CD4-positive, alpha-beta memory T cell (primary cell): ENCODE measurements at regions not wholly inside any gene's neighbourhood (a gene's known extent, or its start where the extent isn't known, plus 50 kb on each side); places are given as distances from the start of the nearest gene placed in this dataset.
"Not testable (repeated sequence)": the region's sequence is repeated elsewhere in the genome, so short reads cannot be mapped to it uniquely, and the experiment has no call there.

ENCODE experiments used
- CTCF ChIA-PET: fragments of 350-600 bp; sonication (Branson Sonifier 250); formaldehyde crosslinking; loops from one replicate; lab custom pipeline; 2021; ENCODE audit warnings: inconsistent platforms; ENCODE audit not compliant: partially characterized antibody; lab: Charles Lee
- POLR2A ChIA-PET: fragments of 350-600 bp; sonication (Branson Sonifier 250); formaldehyde crosslinking; loops from one replicate; lab custom pipeline; 2021; ENCODE audit not compliant: partially characterized antibody; lab: Charles Lee
- DNase-seq, 5 donors: peaks; one replicate each; pipeline versions ENCODE4 v3.0.0 to v3.0.0-alpha.2; 2020 to 2022; ENCODE audit warnings: mixed read lengths in 1 of 5
- H3K27ac ChIP-seq: one replicate; pipeline ENCODE4 v1.7.0; 2013; ENCODE audit warnings: low read depth, low read length
- H3K27me3 ChIP-seq: 2 replicates; pipeline ENCODE4 v1.7.0; 2013; ENCODE audit warnings: mild to moderate bottlenecking, low read length, moderate library complexity; ENCODE audit not compliant: insufficient read depth
- H3K36me3 ChIP-seq: 2 replicates; pipeline ENCODE4 v1.7.0; 2013; ENCODE audit warnings: mild to moderate bottlenecking, low read length, moderate library complexity; ENCODE audit not compliant: insufficient read depth
- H3K4me1 ChIP-seq: 2 replicates; pipeline ENCODE4 v1.7.0; 2013; ENCODE audit warnings: mild to moderate bottlenecking, low read length, moderate library complexity; ENCODE audit not compliant: insufficient read depth
- H3K4me3 ChIP-seq, 2 donors: one replicate each; pipeline ENCODE4 v1.7.0; 2013; ENCODE audit warnings: low read length in 2 of 2, mild to moderate bottlenecking in 1 of 2
- H3K9me3 ChIP-seq, 2 donors: one replicate each; pipeline ENCODE4 v1.7.0; 2013; ENCODE audit warnings: low read length in 2 of 2, control low read depth in 1 of 2; ENCODE audit not compliant: control insufficient read depth in 1 of 2
- H3K27ac Mint-ChIP-seq, 7 donors: one replicate each; pipeline ENCODE4 v1.8.0; 2020 to 2021; ENCODE audit warnings: mixed read lengths in 7 of 7, mild to moderate bottlenecking in 6 of 7, inconsistent platforms in 3 of 7, moderate library complexity in 3 of 7
- H3K27me3 Mint-ChIP-seq, 2 donors: one replicate each; pipeline ENCODE4 v1.8.0; 2020 to 2021; ENCODE audit warnings: mixed read lengths in 2 of 2
- H3K36me3 Mint-ChIP-seq, 2 donors: one replicate each; pipeline ENCODE4 v1.8.0; 2020 to 2021; ENCODE audit warnings: mixed read lengths in 2 of 2, inconsistent platforms in 1 of 2, mild to moderate bottlenecking in 1 of 2
- H3K4me1 Mint-ChIP-seq, 4 donors: one replicate each; pipeline ENCODE4 v1.8.0; 2020 to 2021; ENCODE audit warnings: mixed read lengths in 4 of 4, mild to moderate bottlenecking in 1 of 4
- H3K4me3 Mint-ChIP-seq, 8 donors: one replicate each; pipeline ENCODE4 v1.8.0; 2020 to 2021; ENCODE audit warnings: mixed read lengths in 8 of 8, mild to moderate bottlenecking in 7 of 8, moderate library complexity in 6 of 8, inconsistent platforms in 3 of 8
- H3K9me3 Mint-ChIP-seq, 8 donors: one replicate each; pipeline ENCODE4 v1.8.0; 2020 to 2021; ENCODE audit warnings: mixed read lengths in 8 of 8, mild to moderate bottlenecking in 5 of 8, inconsistent platforms in 3 of 8, moderate library complexity in 1 of 8
- intact Hi-C: fragments of 100-400 bp; cut with micrococcal nuclease; formaldehyde crosslinking; loops from one replicate; pipeline ENCODE4 v1.15.1; 2023

DNA sequence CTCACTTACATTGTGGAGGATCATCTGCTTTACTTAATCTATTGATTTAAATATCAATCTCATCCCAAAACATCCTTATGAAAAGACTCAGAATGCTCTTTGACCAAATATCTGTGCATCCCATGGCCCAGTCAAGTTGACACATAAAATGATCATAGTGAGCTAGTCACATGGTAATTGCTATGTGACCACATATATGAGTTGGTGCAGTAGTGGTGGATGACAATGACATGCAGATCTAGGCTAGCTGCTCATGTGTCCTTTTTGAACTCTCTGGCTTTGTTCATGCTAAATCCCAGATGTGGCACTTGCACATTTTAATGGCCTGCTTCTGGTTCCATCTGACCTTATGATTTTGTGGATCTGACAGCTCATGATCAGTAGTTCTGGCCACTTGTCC is 156.2 kb downstream of the NFKBIZ start:
- no peak for DNase-seq
- Mint-ChIP-seq H3K9me3 (peaks cover 0 to 6% (median 1%) of the 10 kb centered on the region in 8 donors), H3K36me3 (peaks cover 0 to 3% of the 10 kb centered on the region in 2 donors), H3K27ac (no peak overlapping the region), H3K4me1 (peaks cover 0 to 2% (median 0%) of the 10 kb centered on the region in 4 donors), H3K4me3 (no peak overlapping the region), H3K27me3 (peaks cover 1% of the 10 kb centered on the region in 2 donors)
- Histone ChIP-seq H3K36me3 (no peaks in the 10 kb centered on the region), H3K4me3 (no peak overlapping the region), H3K27me3 (no peaks in the 10 kb centered on the region), H3K4me1 (no peaks in the 10 kb centered on the region), H3K9me3 (no peaks in the 10 kb centered on the region), H3K27ac (no peak overlapping the region)
- intact Hi-C loops, result no loop called here
- CTCF ChIA-PET, result no interaction called here
- POLR2A ChIA-PET, result no interaction called here

DNA sequence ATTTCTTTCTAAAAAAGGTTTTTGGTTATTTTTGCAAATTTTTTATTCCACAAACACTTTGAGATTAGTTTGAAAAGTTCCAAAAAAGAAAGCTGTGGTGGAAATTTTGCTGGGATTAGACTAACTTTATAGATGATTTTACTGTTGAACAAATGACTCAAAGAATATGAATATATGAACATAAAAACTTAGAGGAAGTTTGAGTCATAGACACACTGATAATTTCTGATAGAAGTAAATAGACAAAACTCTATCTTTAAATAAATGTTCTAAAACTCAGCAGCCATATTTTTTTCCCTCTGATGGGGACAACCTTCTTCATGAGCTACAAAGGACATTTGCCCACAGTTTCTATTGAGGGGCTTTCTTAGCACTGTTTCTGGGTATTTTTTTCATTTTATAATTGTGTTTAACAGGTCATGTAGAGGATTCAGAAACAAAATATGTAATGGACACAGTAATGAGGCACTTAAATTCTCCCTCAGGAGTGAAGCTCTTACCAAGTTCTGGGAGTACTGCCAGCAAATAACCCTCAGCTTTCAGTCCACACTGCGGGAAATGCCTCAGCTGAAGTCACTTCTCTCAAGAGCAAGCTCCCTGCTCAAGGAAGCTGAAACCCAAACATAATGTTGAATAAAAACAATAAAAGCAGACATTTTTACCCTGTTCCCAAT is 157.6 kb downstream of the NFKBIZ start:
- peaks cover 1% of the 10 kb centered on the region in 2 donors for H3K27me3 Mint-ChIP-seq
- H3K9me3 ChIP-seq, result no peaks in the 10 kb centered on the region
- no peak overlapping the region for H3K4me3 ChIP-seq
- no peak overlapping the region for H3K27ac Mint-ChIP-seq
- H3K9me3 Mint-ChIP-seq, result peaks cover 0 to 6% (median 0%) of the 10 kb centered on the region in 8 donors
- H3K4me3 Mint-ChIP-seq, result no peak overlapping the region
- ChIA-PET CTCF (no interaction called here), POLR2A (no interaction called here)
- no peaks in the 10 kb centered on the region for H3K4me1 ChIP-seq
- H3K36me3 Mint-ChIP-seq, result peaks cover 3% of the 10 kb centered on the region in 2 donors
- H3K27ac ChIP-seq, result no peak overlapping the region
- intact Hi-C loops, result no loop called here
- H3K4me1 Mint-ChIP-seq, result no peaks in the 10 kb centered on the region
- no peaks in the 10 kb centered on the region for H3K36me3 ChIP-seq
- H3K27me3 ChIP-seq, result no peaks in the 10 kb centered on the region
- no peak for DNase-seq

DNA sequence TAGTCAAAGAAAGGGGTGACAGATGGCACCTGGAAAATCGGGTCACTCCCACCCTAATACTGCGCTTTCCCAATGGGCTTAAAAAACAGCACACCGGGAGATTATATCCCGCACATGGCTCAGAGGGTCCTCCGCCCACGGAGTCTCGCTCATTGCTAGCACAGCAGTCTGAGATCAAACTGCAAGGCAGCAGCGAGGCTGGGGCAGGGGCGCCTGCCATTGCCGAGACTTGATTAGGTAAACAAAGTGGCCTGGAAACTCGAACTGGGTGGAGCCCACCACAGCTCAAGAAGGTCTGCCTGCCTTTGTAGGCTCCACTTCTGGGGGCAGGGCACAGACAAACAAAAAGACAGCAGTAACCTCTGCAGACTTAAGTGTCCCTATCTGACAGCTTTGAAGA is 159.1 kb downstream of the NFKBIZ start:
- H3K36me3 ChIP-seq, H3K27ac Mint-ChIP-seq, intact Hi-C loops, H3K27ac ChIP-seq, H3K4me3 Mint-ChIP-seq, H3K9me3 Mint-ChIP-seq, DNase-seq, H3K4me1 Mint-ChIP-seq, H3K4me1 ChIP-seq, CTCF ChIA-PET, H3K27me3 ChIP-seq, H3K36me3 Mint-ChIP-seq, H3K9me3 ChIP-seq, H3K27me3 Mint-ChIP-seq, H3K4me3 ChIP-seq, POLR2A ChIA-PET: not testable (repeated sequence)

DNA sequence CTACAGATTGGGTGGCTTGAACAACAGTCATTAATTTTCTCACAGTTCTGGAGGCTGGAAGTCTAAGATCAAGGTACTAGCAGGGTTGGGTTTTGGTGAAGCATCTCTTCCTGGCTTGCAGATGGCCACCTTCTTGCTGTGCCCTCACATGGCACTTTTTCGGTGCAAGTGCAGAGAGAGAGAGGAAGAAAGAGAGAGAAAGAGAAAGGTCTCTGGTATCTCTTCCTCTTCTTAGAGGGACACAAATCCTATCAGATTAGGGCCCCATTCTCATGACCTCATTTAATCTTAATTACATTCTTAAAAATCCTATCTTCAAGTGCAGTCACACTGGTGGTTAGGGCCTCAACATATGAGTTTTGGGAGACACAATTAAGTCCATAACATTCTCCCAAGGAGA is 167.1 kb downstream of the NFKBIZ start:
- H3K4me1 ChIP-seq, result peaks cover 4% of the 10 kb centered on the region
- no peak overlapping the region for H3K27ac Mint-ChIP-seq
- H3K27ac ChIP-seq, result no peak overlapping the region
- H3K36me3 ChIP-seq, result no peaks in the 10 kb centered on the region
- peaks cover 0 to 5% (median 2%) of the 10 kb centered on the region in 4 donors for H3K4me1 Mint-ChIP-seq
- H3K27me3 Mint-ChIP-seq, result peaks cover 0 to 4% of the 10 kb centered on the region in 2 donors
- peaks cover 1 to 4% of the 10 kb centered on the region in 2 donors for H3K36me3 Mint-ChIP-seq
- no peak overlapping the region for H3K4me3 Mint-ChIP-seq
- POLR2A ChIA-PET, result no interaction called here
- no peak overlapping the region for H3K4me3 ChIP-seq
- no peaks in the 10 kb centered on the region for H3K9me3 ChIP-seq
- no peaks in the 10 kb centered on the region for H3K27me3 ChIP-seq
- intact Hi-C loops, result no loop called here
- CTCF ChIA-PET, result no interaction called here
- no peak for DNase-seq
- H3K9me3 Mint-ChIP-seq, result peaks cover 0 to 8% (median 5%) of the 10 kb centered on the region in 8 donors

DNA sequence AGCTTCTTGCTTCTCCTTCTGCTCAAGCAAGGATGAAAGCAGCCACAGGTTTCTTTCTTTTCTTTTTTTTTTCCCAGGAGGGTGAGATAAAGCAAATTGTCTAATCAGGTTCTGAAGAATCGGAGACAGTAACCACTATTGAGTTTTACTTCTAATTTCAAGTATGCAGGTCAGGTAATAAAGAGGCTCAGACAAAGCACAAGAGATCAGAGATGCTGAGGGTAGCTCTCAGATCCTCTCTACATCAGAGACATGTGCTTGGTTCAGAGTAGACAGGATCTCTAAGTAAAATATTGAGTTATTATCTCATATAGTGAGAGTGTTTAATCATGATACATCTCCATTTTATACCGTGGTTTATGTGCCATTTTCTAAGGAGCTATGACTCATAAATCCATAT is 168.5 kb downstream of the NFKBIZ start:
- H3K36me3 Mint-ChIP-seq, result peaks cover under 1 to 1% of the 10 kb centered on the region in 2 donors
- peaks cover 0 to 4% of the 10 kb centered on the region in 2 donors for H3K27me3 Mint-ChIP-seq
- H3K27ac ChIP-seq, result no peak overlapping the region
- ChIA-PET POLR2A (interaction anchor here (1.0 kb wide), 1 partner anchor 20 kb away, joined by 3 read pairs; no protein-coding TSS in a partner anchor), CTCF (interaction anchor here (1.7 kb wide), 1 partner anchor 8 kb away, joined by 3 read pairs; no protein-coding TSS in a partner anchor)
- H3K4me1 Mint-ChIP-seq, result peaks cover 0 to 5% (median 2%) of the 10 kb centered on the region in 4 donors
- H3K36me3 ChIP-seq, result no peaks in the 10 kb centered on the region
- intact Hi-C loops, result no loop called here
- no peak for DNase-seq
- H3K9me3 Mint-ChIP-seq, result peaks cover 0 to 8% (median 4%) of the 10 kb centered on the region in 8 donors
- H3K27ac Mint-ChIP-seq, result no peak overlapping the region
- no peaks in the 10 kb centered on the region for H3K9me3 ChIP-seq
- peaks cover 4% of the 10 kb centered on the region for H3K4me1 ChIP-seq
- H3K4me3 ChIP-seq, result no peak overlapping the region
- no peak overlapping the region for H3K4me3 Mint-ChIP-seq
- no peaks in the 10 kb centered on the region for H3K27me3 ChIP-seq

DNA sequence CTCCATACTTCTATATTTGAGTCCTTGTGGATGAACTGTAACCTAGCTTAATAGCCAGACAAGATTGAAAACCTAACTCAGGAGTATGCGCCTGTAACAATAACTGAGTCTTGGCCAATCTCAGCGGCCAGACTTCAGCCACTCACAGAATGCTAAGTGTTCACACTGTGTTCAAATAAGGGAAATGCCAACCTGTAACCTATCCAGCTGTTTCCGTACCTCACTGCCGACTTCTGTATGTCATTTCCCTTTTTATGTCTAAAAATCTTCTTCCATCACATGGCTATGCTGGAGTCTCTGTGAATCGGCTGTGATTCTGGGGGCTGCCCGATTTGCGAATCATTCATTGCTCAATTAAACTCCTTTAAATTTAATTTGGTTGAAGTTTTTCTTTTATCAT is 169.2 kb downstream of the NFKBIZ start:
- H3K4me3 Mint-ChIP-seq, result no peak overlapping the region
- Histone ChIP-seq H3K27me3 (no peaks in the 10 kb centered on the region), H3K4me1 (peaks cover 4% of the 10 kb centered on the region), H3K9me3 (no peaks in the 10 kb centered on the region), H3K36me3 (no peaks in the 10 kb centered on the region), H3K4me3 (no peak overlapping the region), H3K27ac (no peak overlapping the region)
- ChIA-PET CTCF (interaction anchor here (1.6 to 1.7 kb wide), 2 partner anchors 7 to 12 kb away, joined by 3 to 4 read pairs; no protein-coding TSS in a partner anchor), POLR2A (no interaction called here)
- no peak for DNase-seq
- intact Hi-C loops, result no loop called here
- H3K27me3 Mint-ChIP-seq, result peaks cover 0 to 4% of the 10 kb centered on the region in 2 donors
- peaks cover 0 to 5% (median 2%) of the 10 kb centered on the region in 4 donors for H3K4me1 Mint-ChIP-seq
- H3K9me3 Mint-ChIP-seq, result peaks cover 0 to 4% (median 0%) of the 10 kb centered on the region in 8 donors
- no peak overlapping the region for H3K27ac Mint-ChIP-seq
- H3K36me3 Mint-ChIP-seq, result peaks cover 0 to 1% of the 10 kb centered on the region in 2 donors

DNA sequence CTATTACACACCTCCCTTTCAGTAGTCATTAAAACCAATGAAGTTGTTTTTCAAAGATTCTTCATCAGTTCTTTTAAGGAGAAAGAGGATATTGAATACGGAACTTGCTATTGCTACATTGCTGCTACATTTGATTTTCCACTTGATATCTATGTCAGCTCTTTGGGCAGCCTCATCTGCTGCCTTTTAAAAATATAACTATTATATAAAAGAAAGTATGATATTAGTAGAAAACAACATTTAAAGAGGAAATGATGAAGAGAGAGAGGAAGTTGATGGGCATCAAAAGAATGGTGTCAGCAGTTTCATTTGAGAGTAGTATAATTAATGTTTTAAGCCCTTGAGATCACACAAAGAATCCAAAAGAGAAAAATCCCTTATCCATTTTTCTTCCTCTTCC is 171.4 kb downstream of the NFKBIZ start:
- no peak overlapping the region for H3K27ac ChIP-seq
- no peak overlapping the region for H3K4me3 ChIP-seq
- peaks cover 0 to 1% of the 10 kb centered on the region in 2 donors for H3K36me3 Mint-ChIP-seq
- H3K4me1 ChIP-seq, result peaks cover 4% of the 10 kb centered on the region
- H3K9me3 ChIP-seq, result no peaks in the 10 kb centered on the region
- DNase-seq, result no peak
- intact Hi-C loops, result no loop called here
- H3K36me3 ChIP-seq, result no peaks in the 10 kb centered on the region
- no peak overlapping the region for H3K27ac Mint-ChIP-seq
- no peaks in the 10 kb centered on the region for H3K27me3 ChIP-seq
- H3K9me3 Mint-ChIP-seq, result peaks cover 0 to 4% (median 0%) of the 10 kb centered on the region in 8 donors
- peaks cover 0 to 5% (median 2%) of the 10 kb centered on the region in 4 donors for H3K4me1 Mint-ChIP-seq
- CTCF ChIA-PET, result interaction anchor here (0.7 kb wide), 1 partner anchor 204 kb away, joined by 3 read pairs; no protein-coding TSS in a partner anchor
- POLR2A ChIA-PET, result no interaction called here
- H3K4me3 Mint-ChIP-seq, result no peak overlapping the region
- peaks cover 0 to 4% of the 10 kb centered on the region in 2 donors for H3K27me3 Mint-ChIP-seq
